Panc1 (cell line): ENCODE measurements at regions not wholly inside any gene's neighbourhood (a gene's known extent, or its start where the extent isn't known, plus 50 kb on each side); places are given as distances from the start of the nearest gene placed in this dataset.

ENCODE experiments used
- ATAC-seq: fragments of 200-7000 bp; cut with Tn5 transposase; 2 replicates; pipeline ENCODE4 v1.9.1; 2020; ENCODE audit warnings: mild to moderate bottlenecking, moderate library complexity
- BruUV-seq: library from RNA; stranded (reverse); fragments of 400-500 nt; replicated peaks from 2 replicates; lab custom pipeline; 2021; lab: Mats Ljungman, UMichigan
- CTCF ChIA-PET: fragments of 300-600 bp; sonication (Branson Sonifier 250); formaldehyde crosslinking; loops from one replicate; lab custom pipeline; 2022; ENCODE audit warnings: antibody characterized with exemption; lab: Charles Lee
- POLR2A ChIA-PET: fragments of 300-600 bp; sonication (Branson Sonifier 250); formaldehyde crosslinking; loops from one replicate; lab custom pipeline; 2022; ENCODE audit warnings: antibody characterized with exemption; lab: Charles Lee
- DNase-seq: peaks from one replicate; pipeline ENCODE4 v3.0.0-alpha.2; 2010; ENCODE audit warnings: low read depth, low spot score
- H3K27ac ChIP-seq: 2 replicates; pipeline ENCODE4 v1.5.1; 2011; ENCODE audit warnings: mild to moderate bottlenecking, low read length, inconsistent platforms
- H3K27me3 ChIP-seq: fragments of 200-500 bp; sonication (Bioruptor generic); 2 replicates; pipeline ENCODE4 v1.6.0; 2014; ENCODE audit warnings: low read length, inconsistent platforms; ENCODE audit not compliant: control insufficient read depth, insufficient read depth
- H3K36me3 ChIP-seq: fragments of 200-500 bp; sonication (Bioruptor generic); 2 replicates; pipeline ENCODE4 v1.5.1; 2014; ENCODE audit warnings: inconsistent platforms, mild to moderate bottlenecking, low read length, moderate library complexity; ENCODE audit not compliant: control insufficient read depth, insufficient read depth
- H3K4me1 ChIP-seq: 2 replicates; pipeline ENCODE4 v1.5.1; 2011; ENCODE audit warnings: inconsistent platforms, mild to moderate bottlenecking, low read length, moderate library complexity; ENCODE audit not compliant: control insufficient read depth, insufficient read depth
- H3K4me3 ChIP-seq, 2 experiments: 2 replicates each; pipeline ENCODE4 v1.5.1; 2011 to 2012; ENCODE audit warnings: low read depth in 2 of 2, low read length in 2 of 2, mild to moderate bottlenecking in 2 of 2, inconsistent platforms in 1 of 2, moderate library complexity in 1 of 2
- H3K9me3 ChIP-seq: fragments of 200-500 bp; sonication (Bioruptor generic); 2 replicates; pipeline ENCODE4 v1.5.1; 2014; ENCODE audit warnings: low read depth, mild to moderate bottlenecking, inconsistent platforms, low read length, moderate library complexity; ENCODE audit not compliant: control insufficient read depth, insufficient read depth
- CTCF ChIP-seq: fragments of 450-650 bp; IDR thresholded peaks from 2 replicates; pipeline ENCODE4 v1.5.1; 2017; ENCODE audit warnings: mild to moderate bottlenecking
- POLR2AphosphoS5 ChIP-seq: IDR thresholded peaks from 2 replicates; pipeline ENCODE4 v1.6.1; 2012; ENCODE audit warnings: mild to moderate bottlenecking, low read depth, low read length, moderate library complexity
- SIN3A ChIP-seq: IDR thresholded peaks from 2 replicates; pipeline ENCODE4 v1.6.1; 2012; ENCODE audit warnings: low read depth, mild to moderate bottlenecking, low read length, moderate library complexity, borderline replicate concordance; ENCODE audit not compliant: insufficient read depth
- TCF7L2 ChIP-seq: IDR thresholded peaks from 2 replicates; pipeline ENCODE4 v1.6.1; 2011; ENCODE audit warnings: mild to moderate bottlenecking, low read depth, low read length, inconsistent platforms
- in situ Hi-C: cut with HindIII; loops from 2 replicates; pipeline ENCODE4 v1.10.0; 2016; ENCODE audit warnings: low sequenced_read_pairs, low pct_unique_long_range_greater_than_20kb
- intact Hi-C: fragments of 100-400 bp; cut with micrococcal nuclease; formaldehyde crosslinking; loops from one replicate; pipeline ENCODE4 v1.10.0; 2022; ENCODE audit not compliant: unreplicated experiment
- TF ChIP-seq, protein P1 (sequence below), 2 experiments: IDR thresholded peaks; 2 replicates each; pipeline ENCODE4 v1.6.1; 2011 to 2012; ENCODE audit warnings: low read depth in 2 of 2, control low read depth in 1 of 2, low read length in 1 of 2, mild to moderate bottlenecking in 1 of 2, moderate library complexity in 1 of 2; ENCODE audit not compliant: insufficient read depth in 1 of 2

DNA sequence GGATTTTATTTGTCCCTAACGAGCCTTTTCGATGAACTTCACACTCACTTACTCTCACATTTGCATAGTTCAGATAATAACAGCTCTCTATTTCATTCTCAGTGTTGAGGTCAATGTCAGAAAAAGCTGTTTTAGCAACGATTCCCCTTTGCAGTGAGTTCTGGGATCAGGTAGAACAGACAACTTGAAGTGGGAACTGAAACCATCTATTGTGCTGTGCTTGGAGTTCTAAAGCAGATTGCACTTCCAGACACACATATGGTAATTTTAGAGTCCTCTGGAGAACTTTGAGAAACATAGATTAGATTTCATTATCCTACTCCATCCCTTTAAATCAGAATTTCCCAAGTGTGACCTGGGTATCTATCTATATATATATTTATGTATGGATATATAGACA lies 124.6 kb upstream of the BLID start:
- no peak overlapping the region for H3K4me3 ChIP-seq
- POLR2A ChIA-PET = no interaction called here
- intact Hi-C loops = no loop called here
- CTCF ChIA-PET = no interaction called here
- no peaks in the 10 kb centered on the region for H3K36me3 ChIP-seq
- no peaks in the 10 kb centered on the region for H3K4me1 ChIP-seq
- no peaks in the 10 kb centered on the region for H3K9me3 ChIP-seq
- BruUV-seq = no TSS peak
- H3K27me3 ChIP-seq = no peaks in the 10 kb centered on the region
- in situ Hi-C loops = no loop called here
- no peak for TF ChIP-seq CTCF
- TF ChIP-seq TCF7L2 = no peak
- TF ChIP-seq, protein P1, sequence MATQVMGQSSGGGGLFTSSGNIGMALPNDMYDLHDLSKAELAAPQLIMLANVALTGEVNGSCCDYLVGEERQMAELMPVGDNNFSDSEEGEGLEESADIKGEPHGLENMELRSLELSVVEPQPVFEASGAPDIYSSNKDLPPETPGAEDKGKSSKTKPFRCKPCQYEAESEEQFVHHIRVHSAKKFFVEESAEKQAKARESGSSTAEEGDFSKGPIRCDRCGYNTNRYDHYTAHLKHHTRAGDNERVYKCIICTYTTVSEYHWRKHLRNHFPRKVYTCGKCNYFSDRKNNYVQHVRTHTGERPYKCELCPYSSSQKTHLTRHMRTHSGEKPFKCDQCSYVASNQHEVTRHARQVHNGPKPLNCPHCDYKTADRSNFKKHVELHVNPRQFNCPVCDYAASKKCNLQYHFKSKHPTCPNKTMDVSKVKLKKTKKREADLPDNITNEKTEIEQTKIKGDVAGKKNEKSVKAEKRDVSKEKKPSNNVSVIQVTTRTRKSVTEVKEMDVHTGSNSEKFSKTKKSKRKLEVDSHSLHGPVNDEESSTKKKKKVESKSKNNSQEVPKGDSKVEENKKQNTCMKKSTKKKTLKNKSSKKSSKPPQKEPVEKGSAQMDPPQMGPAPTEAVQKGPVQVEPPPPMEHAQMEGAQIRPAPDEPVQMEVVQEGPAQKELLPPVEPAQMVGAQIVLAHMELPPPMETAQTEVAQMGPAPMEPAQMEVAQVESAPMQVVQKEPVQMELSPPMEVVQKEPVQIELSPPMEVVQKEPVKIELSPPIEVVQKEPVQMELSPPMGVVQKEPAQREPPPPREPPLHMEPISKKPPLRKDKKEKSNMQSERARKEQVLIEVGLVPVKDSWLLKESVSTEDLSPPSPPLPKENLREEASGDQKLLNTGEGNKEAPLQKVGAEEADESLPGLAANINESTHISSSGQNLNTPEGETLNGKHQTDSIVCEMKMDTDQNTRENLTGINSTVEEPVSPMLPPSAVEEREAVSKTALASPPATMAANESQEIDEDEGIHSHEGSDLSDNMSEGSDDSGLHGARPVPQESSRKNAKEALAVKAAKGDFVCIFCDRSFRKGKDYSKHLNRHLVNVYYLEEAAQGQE (IDR thresholded peaks at IDR 0.05; ENCODE audit: insufficient read depth in 1 of 2, low read depth in 2 of 2, low read length in 1 of 2) = no peak
- no peak for TF ChIP-seq SIN3A
- TF ChIP-seq POLR2AphosphoS5 = no peak
- H3K27ac ChIP-seq = no peak overlapping the region
- ATAC-seq (no peak), DNase-seq (no peak)

DNA sequence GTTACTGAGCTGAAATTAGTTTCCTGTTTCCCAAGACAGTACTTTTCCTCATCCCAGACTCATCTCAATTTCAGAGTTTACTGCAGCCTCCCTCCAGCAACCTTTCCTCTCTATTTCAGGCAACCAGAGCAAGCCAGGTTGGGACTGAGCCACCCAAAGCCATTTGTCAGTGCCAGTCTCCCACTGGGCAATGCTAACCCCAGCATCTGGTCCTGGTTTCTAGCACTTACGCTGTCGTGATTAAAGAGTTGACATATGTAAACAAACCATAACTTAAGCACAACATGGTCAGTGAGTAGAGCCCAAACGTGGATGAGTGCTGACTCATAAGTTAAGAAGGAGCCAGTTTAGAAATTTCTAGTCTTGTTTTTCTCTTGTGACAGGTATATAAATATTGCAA lies 119.6 kb upstream of the BLID start:
- CTCF ChIA-PET = no interaction called here

More for the DNA sequence above, 119.6 kb upstream of the BLID start:
- no TSS peak for BruUV-seq
- POLR2A ChIA-PET = no interaction called here
- no peaks in the 10 kb centered on the region for H3K4me1 ChIP-seq
- H3K9me3 ChIP-seq = no peaks in the 10 kb centered on the region
- H3K36me3 ChIP-seq = no peaks in the 10 kb centered on the region
- TF ChIP-seq POLR2AphosphoS5 (no peak), CTCF (no peak), SIN3A (no peak), TCF7L2 (no peak)
- TF ChIP-seq, protein P1 (IDR thresholded peaks at IDR 0.05; ENCODE audit: insufficient read depth in 1 of 2, low read depth in 2 of 2, low read length in 1 of 2) = no peak
- no peak overlapping the region for H3K4me3 ChIP-seq
- in situ Hi-C loops (no loop called here), intact Hi-C loops (no loop called here)
- no peak for DNase-seq
- no peak overlapping the region for H3K27ac ChIP-seq
- H3K27me3 ChIP-seq = no peaks in the 10 kb centered on the region
- no peak for ATAC-seq
